ENCODE measurements at regions not wholly inside any gene's neighbourhood (a gene's known extent, or its start where the extent isn't known, plus 50 kb on each side); places are given as distances from the start of the nearest gene placed in this dataset.
"Not testable (repeated sequence)": the region's sequence is repeated elsewhere in the genome, so short reads cannot be mapped to it uniquely, and the experiment has no call there.

DNA sequence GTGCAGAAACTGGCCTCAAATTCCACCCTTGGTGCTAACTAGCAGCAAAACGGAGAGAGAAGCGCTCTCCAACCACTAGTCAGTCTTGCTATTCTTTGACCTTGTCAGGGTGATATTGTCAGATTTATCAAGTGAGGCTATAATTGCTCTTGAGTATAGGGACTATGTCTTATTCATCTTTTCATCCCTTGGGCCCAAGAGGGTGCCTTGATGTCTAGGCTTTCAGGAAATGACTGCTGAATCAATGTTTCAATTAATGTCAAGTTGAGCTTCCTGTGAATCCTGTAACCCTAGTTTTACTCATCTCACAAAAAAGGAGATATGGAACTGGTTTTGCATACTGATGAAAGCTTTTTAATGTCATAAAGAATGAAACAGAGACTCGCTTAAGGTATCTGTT lies 701.3 kb downstream of the EDEM1 start:
- no peak for DNase-seq

DNA sequence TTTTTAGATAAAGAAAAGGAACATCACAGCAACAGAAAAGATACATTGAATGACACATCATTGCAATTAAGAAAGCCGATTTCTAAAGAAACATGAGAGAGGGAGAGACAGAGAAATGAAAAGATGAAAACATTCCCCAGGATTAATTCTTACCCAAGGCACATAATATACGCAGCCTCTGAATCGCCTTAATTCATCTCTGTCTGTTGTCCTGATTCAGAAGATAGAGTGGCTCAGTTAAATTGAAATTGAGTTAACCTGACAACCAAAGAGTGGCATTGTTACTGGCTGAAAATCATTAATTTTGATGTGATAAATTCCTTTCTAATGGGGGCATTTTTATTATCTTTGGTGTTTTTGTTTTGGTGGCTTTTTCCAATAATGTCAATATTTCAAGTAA lies 701.9 kb downstream of the EDEM1 start:
- DNase-seq: no peak

DNA sequence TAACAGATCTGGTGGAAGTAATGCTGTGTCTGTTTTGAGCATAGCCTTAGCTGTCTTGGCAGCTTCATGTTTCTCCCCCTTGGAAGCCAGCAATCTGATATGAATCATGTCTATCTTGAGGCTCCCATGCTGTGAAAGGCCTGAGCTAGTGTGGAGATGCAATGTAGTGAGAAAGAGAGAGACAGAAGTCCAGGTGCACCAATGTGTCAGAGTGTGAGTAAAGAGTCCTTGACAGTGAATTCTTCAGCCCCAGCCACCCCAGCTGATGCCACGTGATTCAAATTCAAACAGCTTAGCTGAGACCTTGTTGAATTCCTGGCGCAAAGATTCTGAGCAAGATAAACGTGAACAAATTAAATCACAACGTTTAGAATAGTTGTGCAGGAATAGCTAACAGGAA lies 704.2 kb downstream of the EDEM1 start:
- no peak for DNase-seq

DNA sequence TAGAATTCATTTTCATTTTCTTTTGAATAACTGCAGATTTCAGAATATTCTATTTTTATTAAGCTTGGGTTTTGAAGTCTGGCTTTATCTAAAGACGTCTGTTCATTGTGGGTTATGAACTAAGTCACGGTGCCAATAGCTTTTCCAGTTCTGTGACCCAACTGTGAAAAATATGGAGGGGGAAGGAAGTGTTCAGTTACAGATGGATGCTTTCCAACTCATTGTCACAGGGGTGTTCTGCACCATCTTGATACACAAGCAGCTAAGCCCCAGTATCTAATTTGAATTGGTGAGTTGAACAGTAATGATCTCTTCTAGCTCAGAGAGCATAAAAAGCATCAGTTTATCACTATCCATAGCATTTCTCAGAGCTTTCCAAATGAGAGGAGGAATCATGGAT lies 710.6 kb downstream of the EDEM1 start:
- no peak for DNase-seq

DNA sequence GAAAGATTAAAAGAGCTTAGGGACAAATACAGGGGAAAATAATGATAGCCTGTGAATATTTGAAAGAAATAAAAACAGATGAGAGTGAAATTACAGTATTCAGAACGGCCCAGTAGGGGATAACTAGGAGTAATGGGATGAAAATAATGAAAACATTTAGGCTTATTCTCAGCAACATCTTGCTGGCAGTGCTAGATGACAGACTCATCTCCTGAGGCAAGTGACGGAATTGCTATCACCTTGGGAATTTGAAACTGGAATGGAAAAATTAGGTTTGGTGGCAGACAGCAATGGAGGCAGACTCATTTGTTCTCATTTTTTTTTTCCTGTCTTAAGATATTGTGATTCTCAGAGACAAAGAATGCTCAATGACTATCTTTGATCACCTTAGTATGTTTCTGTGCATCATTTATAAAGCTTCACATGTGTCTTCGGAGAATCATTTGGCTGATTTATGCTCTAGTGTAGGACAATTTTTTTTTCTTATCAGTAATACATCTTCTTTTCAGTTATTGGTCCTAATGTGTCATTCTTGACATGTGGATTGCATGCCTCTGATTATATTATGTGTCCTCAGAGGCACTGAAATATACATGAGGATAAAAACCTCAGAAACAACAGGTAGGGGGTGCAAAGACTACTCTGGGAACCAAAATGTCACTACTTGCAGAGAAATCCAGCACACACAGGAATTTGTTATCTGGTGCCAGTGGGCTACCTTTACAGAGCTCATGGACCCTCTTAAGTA lies 711.7 kb downstream of the EDEM1 start:
- DNase-seq: no peak

DNA sequence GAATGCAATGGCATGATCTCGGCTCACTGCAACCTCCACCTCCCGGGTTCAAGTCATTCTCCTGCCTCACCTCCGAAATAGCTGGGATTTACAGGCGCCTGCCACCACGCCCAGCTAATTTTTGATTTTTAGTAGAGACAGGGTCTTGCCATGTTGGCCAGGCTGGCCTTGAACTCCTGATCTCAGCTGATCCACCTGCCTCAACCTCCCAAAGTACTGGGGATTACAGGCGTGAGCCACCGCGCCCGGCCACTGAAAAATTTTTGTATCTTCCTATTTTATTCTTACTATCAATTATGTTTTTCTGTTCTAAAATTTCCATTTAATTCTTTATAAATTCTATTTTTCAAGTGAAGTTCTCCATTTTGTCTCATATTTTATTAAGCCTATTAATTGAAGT lies 730.4 kb downstream of the EDEM1 start:
- DNase-seq: no peak

DNA sequence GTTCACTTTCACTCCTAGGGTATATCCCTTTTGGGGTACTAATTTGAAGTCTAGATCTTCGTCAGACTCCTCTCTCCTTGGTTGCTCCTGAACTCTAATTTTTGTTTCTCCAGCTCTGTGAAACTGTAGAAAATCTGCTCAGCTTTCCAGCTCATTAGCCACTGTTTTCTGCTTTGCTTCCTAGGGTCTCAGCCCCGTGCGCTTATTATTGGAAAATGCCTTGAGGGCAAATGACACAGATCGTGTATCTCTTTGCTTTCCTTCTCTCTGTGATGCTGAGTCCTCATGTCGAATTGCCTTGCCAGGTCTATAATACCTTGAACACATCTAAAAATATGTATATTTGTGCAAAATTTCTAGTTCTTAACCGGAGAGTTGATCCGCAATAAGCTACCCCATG lies 731.1 kb downstream of the EDEM1 start:
- no peak for DNase-seq

DNA sequence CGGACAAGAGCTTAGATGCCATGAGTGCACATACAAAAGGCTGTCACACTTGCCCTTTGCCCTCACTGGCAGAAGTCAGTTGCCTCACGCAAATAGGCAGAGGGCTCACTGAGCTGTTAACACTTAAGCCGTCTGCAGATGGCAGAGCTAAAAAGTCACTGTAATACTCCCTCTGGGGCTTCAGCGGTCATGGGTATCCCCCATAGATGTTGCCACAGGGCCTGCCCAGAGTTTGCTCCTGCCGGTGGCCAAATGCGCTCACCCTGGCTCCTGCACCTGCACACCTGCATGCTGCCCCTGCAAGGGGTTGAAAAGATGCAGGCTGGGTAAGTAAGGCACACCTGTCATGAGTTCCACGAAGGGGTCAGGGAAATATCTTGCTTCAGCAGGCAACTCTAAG lies 741.5 kb downstream of the EDEM1 start:
- DNase-seq: no peak

DNA sequence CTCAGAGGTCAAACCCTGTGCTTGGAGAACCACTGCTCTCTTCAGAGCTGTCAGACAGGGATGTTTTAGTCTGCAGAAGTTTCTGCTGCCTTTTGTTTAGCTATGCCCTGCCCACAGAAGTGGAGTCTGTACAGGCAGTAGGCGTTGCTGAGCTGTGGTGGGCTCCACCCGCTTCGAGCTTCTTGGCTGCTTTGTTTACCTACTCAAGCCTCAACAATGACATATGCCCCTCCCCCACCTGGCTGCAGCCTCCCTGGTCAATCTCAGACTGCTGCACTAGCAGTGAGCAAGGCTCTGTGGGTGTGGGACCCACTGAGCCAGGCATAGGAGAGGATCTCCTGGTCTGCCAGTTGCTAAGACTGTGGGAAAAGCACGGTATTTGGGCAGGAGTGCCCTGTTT lies 756.6 kb downstream of the EDEM1 start:
- DNase-seq: not testable (repeated sequence)

DNA sequence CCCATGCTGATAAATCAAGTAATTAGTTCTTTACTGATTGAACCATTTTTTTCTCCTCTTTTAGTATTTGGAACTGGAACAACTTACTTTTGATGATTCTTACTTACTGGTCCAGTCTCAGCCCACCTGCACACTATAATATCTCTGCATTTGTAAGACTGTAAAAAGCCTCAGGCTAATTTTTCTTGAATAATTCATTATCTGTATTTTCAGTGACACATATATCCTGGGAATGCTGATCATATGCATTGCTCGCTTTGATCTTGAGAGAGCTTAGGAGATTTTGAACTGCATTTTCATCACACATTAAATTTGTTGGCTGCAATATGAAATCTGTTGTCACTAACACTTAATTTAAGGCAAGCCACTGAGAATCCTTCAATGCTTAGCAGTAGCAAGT lies 760.6 kb downstream of the EDEM1 start:
- DNase-seq: no peak

DNA sequence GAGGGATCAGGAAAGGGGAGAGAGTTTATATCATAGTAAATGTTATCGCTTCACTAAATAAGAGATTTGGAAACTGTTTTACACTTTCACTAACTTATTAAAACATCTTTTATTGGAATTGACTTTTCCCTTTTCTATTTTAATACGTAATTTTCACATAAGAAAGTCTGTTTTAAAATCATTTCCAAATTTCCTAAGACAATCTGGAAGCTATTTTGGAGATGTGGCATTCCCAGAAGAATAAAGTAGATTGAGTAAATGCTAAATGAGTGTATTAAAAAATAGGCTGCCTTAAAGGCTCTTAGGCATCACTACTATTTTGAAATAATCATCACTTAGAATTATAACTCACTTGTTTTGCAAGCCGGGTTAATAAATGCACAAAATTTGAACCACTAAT lies 763.5 kb downstream of the EDEM1 start:
- no peak for DNase-seq

DNA sequence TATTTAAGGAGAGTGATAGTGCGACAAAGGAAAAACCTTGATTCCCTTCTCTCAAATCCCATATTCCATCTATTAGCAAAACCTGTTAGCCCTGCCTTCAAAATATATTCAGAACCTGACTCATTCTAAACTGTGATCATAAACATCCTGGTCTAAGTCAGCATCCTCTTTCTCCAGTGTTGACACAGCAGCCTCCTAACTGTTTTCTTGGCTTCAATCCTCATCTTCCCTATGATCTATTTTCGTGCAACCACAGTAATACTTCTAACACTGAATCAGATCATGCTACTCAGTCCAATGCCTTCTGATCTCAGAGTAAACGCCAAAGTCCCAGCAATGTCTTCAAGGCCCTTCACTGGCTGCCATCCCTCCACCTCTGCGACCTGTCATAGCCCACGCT lies 785.1 kb downstream of the EDEM1 start:
- no peak for DNase-seq

DNA sequence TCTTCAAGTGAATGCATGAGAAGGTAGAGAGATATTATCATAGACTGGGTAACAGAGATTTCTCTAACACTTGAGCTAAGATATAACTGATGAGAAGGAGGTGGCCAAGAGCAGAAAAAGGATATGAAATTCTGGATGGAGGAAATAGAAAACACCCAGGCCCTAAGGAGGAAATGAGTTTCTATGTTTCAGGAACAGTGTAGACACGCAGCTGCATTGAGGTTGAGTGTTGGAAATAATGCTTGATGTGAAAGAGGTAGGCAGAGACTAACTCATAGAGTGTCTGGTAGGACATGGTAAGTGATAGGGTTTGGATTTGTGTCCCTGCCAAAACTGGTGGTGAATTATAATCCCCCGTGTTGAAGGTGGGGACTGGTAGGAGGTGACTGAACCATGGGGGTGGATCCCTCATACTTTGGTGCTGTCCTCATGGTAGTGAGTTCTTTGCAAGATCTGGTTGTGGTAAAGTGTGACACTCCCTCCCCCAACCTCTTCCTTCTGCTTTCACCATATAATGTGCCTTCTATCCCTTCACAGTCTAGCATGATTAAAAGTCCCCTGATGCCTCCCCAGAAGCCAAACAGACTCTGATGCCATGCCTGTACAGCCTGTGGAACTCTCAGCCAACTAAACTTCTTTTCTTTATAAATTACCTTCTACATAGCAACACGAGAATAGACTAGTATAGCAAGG lies 787.3 kb downstream of the EDEM1 start:
- DNase-seq: no peak

DNA sequence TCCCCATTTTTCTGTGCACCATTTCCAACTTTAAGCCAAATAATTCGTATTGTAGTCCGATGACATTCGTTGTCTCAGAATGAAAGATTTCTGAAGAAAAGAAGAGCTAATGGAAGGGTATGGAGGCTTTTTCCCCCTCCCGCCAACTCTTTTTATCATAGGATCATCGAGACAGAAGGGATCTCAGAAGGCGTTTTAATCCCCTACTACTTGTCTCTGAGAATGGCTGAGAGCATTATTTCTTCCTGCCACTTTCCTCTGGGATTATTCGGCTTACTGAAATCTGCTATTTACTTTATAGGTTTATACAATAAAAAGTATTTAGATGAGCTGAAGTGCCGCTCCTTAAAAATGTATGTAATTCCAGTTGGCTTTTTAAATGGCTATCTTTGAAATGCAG lies 789.8 kb downstream of the EDEM1 start:
- DNase-seq: no peak

DNA sequence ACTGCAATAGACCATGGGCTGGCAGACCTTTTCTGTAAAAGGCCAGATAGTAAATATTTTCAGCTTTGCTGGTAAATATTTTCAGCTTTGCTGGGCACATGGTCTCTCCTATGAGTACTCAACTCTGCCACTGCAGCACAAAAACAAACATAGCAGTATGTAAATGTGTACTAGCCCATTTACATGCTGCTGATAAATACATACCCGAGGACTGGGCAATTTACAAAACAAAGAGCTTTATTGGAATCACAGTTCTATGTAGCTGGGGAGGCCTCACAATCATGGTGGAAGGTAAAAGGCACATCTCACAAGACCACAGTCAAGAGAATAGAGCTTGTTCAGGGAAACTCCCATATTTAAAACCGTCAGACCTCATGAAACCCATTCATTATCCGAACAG lies 793.0 kb downstream of the EDEM1 start:
- DNase-seq: no peak

DNA sequence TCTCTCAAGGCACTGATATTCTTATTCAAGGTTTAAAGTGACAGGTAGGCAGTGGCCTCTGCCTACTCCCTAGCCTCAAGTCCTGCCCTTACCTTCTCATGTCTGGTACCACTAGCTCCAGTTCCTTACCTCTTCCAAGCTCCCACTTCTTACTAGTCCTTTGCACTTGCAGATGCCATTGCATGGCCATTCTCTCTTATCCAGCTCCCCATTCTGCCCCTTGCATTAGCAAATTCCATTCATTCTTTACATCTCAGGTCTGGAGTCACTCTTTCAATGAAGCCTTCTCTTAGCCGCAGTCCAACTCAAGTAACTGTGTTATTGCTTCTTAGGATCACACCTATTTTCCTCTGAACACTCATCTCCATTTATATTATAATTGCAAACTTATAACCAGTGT lies 807.1 kb downstream of the EDEM1 start:
- no peak for DNase-seq

DNA sequence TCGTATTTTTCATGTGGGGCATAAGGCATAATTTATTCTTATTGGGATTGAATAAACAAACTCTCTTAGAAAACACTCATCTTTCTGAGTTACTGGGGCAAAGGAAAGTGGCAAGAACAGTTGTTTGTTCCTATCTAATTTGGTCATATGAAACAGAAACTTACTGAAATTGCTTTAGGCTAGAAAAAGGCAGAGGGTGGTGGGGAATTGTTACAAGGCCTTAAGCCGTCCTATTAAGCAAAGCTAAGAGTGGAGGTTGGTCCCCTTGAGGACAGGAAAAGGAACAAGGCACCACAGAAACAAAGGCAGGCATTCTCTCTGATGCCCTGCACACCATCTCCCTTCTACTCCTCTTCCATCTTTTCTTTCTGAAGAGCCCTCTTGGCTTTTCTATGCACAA lies 830.9 kb downstream of the EDEM1 start:
- no peak for DNase-seq

DNA sequence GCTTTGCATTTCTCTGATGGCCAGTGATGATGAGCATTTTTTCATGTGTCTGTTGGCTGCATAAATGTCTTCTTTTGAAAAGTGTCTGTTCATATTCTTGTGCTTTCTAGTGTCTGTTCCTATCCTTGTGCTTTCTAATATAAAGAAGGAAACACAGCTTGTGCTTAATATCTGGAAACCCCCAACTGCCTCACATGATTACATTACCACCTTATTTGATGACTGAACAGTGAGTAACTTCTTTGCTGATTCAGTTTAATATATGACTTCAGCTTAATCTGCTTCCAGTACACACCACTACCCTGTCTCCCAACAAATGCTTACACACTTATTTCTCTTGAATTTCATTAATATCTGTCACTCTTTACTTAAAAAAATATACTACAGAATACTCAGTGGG lies 835.1 kb downstream of the EDEM1 start:
- DNase-seq: no peak

DNA sequence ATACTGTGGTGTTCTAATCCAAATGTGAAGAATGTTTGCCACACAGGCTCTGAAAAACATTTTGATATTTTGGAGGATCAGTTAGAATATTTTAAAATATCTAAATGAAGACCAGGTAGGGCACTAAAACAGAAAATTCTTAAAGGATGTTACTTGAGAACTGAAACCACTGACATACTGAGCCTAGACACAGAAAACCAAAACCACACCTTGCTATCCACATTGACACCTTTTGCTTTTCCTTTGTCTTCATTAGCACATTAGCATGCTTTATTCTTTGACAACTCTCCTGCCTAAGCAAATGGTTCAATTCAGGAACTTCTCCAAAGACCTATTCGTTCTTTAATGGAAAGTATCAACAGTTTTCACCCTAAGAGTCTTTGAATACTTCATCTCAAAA lies 835.9 kb upstream of the GRM7 start:
- no peak for DNase-seq

DNA sequence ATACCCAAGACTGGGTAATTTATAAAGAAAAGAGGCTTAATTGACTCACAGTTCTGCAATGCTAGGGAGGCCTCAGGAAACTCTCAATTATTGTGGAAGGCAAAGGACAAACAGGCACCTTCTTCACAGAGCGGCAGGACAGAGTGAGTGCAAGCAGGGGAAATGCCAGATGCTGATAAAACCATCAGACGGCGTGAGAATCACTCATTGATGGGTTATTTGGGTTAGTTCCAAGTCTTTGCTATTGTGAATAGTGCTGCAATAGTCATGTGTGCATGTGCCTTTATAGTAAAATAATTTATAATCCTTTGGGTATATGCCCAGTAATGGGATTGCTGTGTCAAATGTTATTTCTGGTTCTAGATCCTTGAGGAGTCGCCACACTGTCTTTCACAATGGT lies 830.3 kb upstream of the GRM7 start:
- DNase-seq: not testable (repeated sequence)

DNA sequence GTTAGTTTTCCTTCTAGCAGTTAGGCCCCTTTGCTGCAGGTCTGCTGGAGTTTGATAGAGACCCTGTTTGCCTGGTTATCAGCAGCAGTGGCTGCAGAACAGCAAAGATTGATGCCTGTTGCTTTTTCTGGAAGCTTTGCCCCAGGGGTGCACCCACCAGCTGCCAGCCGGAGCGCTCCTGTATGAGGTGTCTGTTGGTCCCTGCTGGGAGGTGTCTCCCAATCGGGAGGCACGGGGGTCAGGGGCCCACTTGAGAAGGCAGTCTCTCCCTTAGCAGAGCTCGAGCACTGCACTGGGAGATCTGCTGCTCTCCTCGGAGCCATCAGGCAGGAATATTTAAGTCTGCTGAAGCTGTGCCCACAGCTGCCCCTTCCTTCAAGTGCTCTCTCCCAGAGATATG lies 825.3 kb upstream of the GRM7 start:
- no peak for DNase-seq

DNA sequence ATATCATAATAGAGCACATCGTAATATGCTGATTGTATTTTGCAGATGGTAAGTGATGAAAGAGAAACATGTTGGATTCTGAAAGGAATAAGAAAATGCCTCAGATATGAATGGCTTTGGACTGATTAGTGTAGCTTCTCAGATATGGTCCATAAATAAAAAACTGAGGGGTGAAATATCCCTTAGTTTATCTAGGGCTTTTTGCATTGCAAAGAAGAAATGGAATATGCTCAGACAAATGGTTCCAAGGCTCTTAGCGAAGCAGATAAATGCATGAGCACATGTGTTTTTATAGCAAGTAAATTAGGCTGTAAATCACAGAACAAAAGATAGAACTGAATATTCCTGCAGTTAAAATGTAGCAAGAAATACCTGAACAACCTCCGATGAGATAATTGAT lies 820.9 kb upstream of the GRM7 start:
- no peak for DNase-seq

DNA sequence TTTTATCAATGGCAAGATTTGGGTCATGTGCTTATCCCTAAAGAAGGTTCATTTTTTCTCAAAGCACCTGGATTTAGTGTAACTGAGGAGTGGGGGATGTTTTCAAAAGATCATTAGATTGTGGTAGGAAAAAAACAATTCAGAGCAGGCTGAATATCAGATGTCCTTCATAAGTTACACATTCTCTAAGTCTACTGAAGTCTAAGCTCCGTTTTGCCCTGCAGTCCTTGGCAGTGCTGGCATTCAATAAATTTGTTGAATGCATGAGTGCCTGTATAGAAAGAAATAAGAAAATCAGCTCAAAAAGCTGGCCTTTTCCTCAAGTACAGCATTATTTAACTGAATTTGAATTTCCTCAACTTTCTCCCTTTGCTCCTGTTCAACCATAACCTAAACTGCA lies 819.0 kb upstream of the GRM7 start:
- DNase-seq: no peak

DNA sequence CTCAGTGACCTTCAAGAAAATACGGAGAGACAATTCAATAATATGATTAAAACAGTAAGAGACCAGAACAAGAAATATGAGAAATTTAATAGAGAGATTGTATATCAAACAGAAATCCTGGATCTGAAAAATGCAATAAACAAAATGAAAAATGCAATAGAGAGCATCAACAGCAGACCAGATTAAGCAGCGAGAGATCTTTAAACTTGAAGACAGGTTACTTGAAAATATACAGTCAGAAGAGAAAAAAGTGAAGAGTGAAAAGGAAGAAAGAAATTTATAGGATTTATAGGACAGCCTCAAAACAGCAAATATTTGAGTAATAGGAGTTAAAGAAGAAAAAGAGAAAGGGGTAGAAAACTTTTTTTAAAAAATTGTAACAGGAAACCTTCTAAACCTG lies 813.9 kb upstream of the GRM7 start:
- no peak for DNase-seq

DNA sequence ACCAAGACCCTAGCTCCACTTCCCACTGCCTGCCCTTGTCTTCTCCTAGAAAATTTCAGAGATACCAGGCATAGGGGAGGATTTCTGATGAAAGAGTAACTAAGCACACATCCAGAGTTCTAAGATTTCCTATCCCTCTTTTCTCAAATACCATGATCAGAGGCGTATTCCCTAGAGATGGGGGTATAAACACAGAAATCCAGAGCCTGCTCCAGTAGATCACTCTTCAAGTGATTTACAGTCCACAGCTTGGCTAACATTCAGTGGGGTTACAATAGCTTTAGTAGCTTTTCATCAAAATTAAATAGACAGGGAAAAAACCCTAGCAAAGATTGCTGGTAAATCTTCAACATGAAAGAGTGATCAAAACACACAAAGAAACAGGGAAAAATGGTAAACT lies 800.7 kb upstream of the GRM7 start:
- DNase-seq: no peak
